Glutamatergic neuron (in vitro differentiated cells): ENCODE measurements at regions not wholly inside any gene's neighbourhood (a gene's known extent, or its start where the extent isn't known, plus 50 kb on each side); places are given as distances from the start of the nearest gene placed in this dataset.

Experiments used
- DNase-seq: peaks from one replicate; pipeline ENCODE4 v3.0.0; 2022
- H3K27ac Mint-ChIP-seq: one replicate; pipeline ENCODE4 v1.8.0; 2020; ENCODE audit warnings: mild to moderate bottlenecking, mixed read lengths, inconsistent platforms; ENCODE audit not compliant: unreplicated experiment
- H3K27me3 Mint-ChIP-seq: one replicate; pipeline ENCODE4 v1.8.0; 2020; ENCODE audit warnings: mild to moderate bottlenecking, moderate library complexity, mixed read lengths, inconsistent platforms; ENCODE audit not compliant: unreplicated experiment
- H3K36me3 Mint-ChIP-seq: one replicate; pipeline ENCODE4 v1.8.0; 2020; ENCODE audit warnings: mild to moderate bottlenecking, mixed read lengths, inconsistent platforms; ENCODE audit not compliant: unreplicated experiment
- H3K4me1 Mint-ChIP-seq: one replicate; pipeline ENCODE4 v1.8.0; 2020; ENCODE audit warnings: mild to moderate bottlenecking, low read depth, mixed read lengths, inconsistent platforms; ENCODE audit not compliant: unreplicated experiment
- H3K4me3 Mint-ChIP-seq: one replicate; pipeline ENCODE4 v1.8.0; 2020; ENCODE audit warnings: mild to moderate bottlenecking, mixed read lengths, inconsistent platforms; ENCODE audit not compliant: unreplicated experiment
- H3K9me3 Mint-ChIP-seq: one replicate; pipeline ENCODE4 v1.8.0; 2020; ENCODE audit warnings: mild to moderate bottlenecking, moderate library complexity, mixed read lengths, inconsistent platforms; ENCODE audit not compliant: unreplicated experiment
- CTCF ChIP-seq: fragments of 200-600 bp; sonication (generic); IDR thresholded peaks from one replicate; pipeline ENCODE4 v1.5.0; 2021; ENCODE audit not compliant: partially characterized antibody, unreplicated experiment

DNA sequence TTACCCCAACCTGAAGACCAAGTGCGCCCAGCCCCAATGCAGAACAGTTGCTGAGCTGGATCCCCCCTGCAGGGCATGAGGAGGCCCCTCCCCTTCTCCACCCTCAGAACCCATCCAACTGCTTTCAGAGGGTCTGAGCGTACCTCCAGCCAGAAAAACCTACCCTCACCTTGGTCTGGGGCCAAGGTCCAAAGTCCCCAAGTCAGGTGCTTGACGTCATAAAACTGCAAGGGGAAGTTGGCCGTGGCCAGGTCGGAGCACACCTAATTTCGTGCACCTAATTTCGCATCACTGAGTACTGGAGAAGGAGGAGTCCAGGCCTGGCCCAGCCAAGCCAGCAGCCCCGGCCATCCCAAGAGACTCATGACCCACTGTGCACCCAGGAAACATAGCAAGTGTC is 289.8 kb downstream of the CTTN start:
- DNase-seq, result no peak
- no peaks in the 10 kb centered on the region for H3K27me3 Mint-ChIP-seq
- no peak overlapping the region for H3K4me3 Mint-ChIP-seq
- H3K4me1 Mint-ChIP-seq, result no peaks in the 10 kb centered on the region
- peaks cover 6% of the 10 kb centered on the region for H3K36me3 Mint-ChIP-seq
- H3K27ac Mint-ChIP-seq, result no peak overlapping the region
- no peak for TF ChIP-seq CTCF
- peaks cover 5% of the 10 kb centered on the region for H3K9me3 Mint-ChIP-seq

- Mint-ChIP-seq H3K9me3 (peaks cover 3% of the 10 kb centered on the region), H3K27ac (no peak overlapping the region), H3K4me1 (no peaks in the 10 kb centered on the region), H3K36me3 (peaks cover 6% of the 10 kb centered on the region), H3K27me3 (no peaks in the 10 kb centered on the region), H3K4me3 (no peak overlapping the region)
- TF ChIP-seq CTCF, result no peak
- DNase-seq, result no peak
Observed at GRCh38 chr11:70689764-70690163, 291.4 kb downstream of the CTTN start.

DNA sequence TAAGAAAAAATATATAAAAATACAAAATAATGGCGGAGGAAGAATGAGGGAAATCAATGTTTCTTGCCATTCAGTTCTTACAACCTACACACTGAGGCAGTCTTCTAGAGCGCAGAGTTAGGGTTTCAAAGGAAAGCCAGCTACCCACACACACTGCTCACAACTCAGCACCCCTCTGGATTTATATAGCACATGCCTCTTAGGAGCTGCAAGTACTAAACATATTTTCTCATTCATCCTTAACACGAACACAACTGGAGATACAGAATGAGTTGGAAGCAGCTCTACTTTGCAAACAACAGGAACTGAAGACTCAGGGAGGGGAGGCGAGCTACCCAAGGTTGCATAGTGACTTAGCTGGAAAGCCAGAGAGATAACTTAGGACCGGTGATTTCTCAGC is 293.8 kb downstream of the CTTN start:
- no peak for DNase-seq
- Mint-ChIP-seq H3K36me3 (peaks cover 12% of the 10 kb centered on the region), H3K4me3 (no peak overlapping the region), H3K9me3 (peaks cover 10% of the 10 kb centered on the region), H3K27me3 (peaks cover 5% of the 10 kb centered on the region), H3K4me1 (no peaks in the 10 kb centered on the region), H3K27ac (no peak overlapping the region)
- no peak for TF ChIP-seq CTCF

DNA sequence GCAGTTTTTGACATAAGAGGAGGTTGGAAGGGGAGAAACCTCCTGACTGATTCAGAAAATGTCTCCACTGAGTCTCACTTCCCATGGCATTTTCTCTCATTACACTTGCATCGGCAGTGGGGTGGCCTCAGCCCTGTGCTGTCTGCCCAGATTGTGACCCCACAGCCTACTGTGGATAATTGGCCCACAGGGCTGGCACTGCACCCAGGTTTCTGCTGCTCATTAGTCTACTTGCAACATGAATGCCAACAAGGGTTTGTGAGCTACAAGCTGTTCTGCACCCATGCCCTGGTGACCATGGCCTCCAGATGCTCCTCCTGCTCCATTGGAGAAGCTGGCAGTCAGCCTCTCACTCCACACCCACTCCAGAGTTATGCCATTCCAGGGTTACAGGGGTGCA is 296.0 kb downstream of the CTTN start:
- H3K27ac Mint-ChIP-seq, result no peak overlapping the region
- H3K27me3 Mint-ChIP-seq, result peaks cover 5% of the 10 kb centered on the region
- no peak for TF ChIP-seq CTCF
- no peak overlapping the region for H3K4me3 Mint-ChIP-seq
- no peak for DNase-seq
- peaks cover 10% of the 10 kb centered on the region for H3K9me3 Mint-ChIP-seq
- peaks cover 15% of the 10 kb centered on the region for H3K36me3 Mint-ChIP-seq
- H3K4me1 Mint-ChIP-seq, result no peaks in the 10 kb centered on the region

GRCh38 chr11:70695086-70695960 is 297.0 kb downstream of the CTTN start:
- H3K9me3 Mint-ChIP-seq, result peaks cover 8% of the 10 kb centered on the region
- DNase-seq, result no peak
- no peak for TF ChIP-seq CTCF
- peaks cover 8% of the 10 kb centered on the region for H3K36me3 Mint-ChIP-seq
- H3K4me3 Mint-ChIP-seq, result no peak overlapping the region
- no peak overlapping the region for H3K27ac Mint-ChIP-seq
- no peaks in the 10 kb centered on the region for H3K4me1 Mint-ChIP-seq
- peaks cover 5% of the 10 kb centered on the region for H3K27me3 Mint-ChIP-seq
